Ovary (tissue), 7 donors: ENCODE measurements at regions not wholly inside any gene's neighbourhood (a gene's known extent, or its start where the extent isn't known, plus 50 kb on each side); places are given as distances from the start of the nearest gene placed in this dataset.

Source experiments
- DNase-seq, 5 donors: peaks; one replicate each; pipeline ENCODE4 v3.0.0-alpha.2; 2019 to 2020
- H3K27ac ChIP-seq, 2 donors: fragments of 200-600 bp; one replicate each; pipeline versions ENCODE4 v1.5.1 to v1.8.0; 2019 to 2022
- H3K27me3 ChIP-seq: fragments of 200-600 bp; one replicate; pipeline ENCODE4 v1.8.0; 2022
- H3K36me3 ChIP-seq: fragments of 200-600 bp; sonication (generic); one replicate; pipeline ENCODE4 v1.5.1; 2019
- H3K4me1 ChIP-seq: one replicate; pipeline ENCODE4 v1.8.1; 2013; ENCODE audit warnings: mild to moderate bottlenecking, moderate library complexity; ENCODE audit not compliant: insufficient read depth
- H3K4me3 ChIP-seq: fragments of 200-600 bp; sonication (generic); one replicate; pipeline ENCODE4 v1.5.1; 2017
- H3K9me3 ChIP-seq, 2 donors: fragments of 200-600 bp in 1 of 2; sonication (generic) in 1 of 2; one replicate each; pipeline versions ENCODE4 v1.5.1 to v1.8.1; 2013 to 2019; ENCODE audit warnings: mild to moderate bottlenecking in 1 of 2, moderate library complexity in 1 of 2
- EP300 ChIP-seq: sonication (generic); formaldehyde crosslinking; IDR thresholded peaks from one replicate; pipeline ENCODE4 v1.6.1; 2017; ENCODE audit warnings: antibody characterized with exemption
- POLR2A ChIP-seq: fragments of 450-650 bp; IDR thresholded peaks from one replicate; pipeline ENCODE4 v1.6.1; 2017; ENCODE audit warnings: antibody characterized with exemption, mild to moderate bottlenecking, moderate library complexity
- WGBS, 3 donors: extraction: QIAGEN DNeasy Blood & Tissue Kit in 1 of 3; methylation state at CpG; one replicate each; pipeline versions ENCODE4 v1.1.5 to v1.1.7; 2013 to 2017; 5-methylcytosine and 5-hydroxymethylcytosine counted together
- intact Hi-C, 4 donors: fragments of 100-400 bp; cut with DNase I; formaldehyde crosslinking; loops; one replicate each; pipeline versions ENCODE4 v1.11.0 to v1.15.1; 2022 to 2023
- TF ChIP-seq, protein P1 (sequence below), 3 donors: fragments of 450-650 bp in 2 of 3; fragments of 200-600 bp in 1 of 3; IDR thresholded peaks; one replicate each; pipeline versions ENCODE4 v1.5.1 to v1.8.0; 2016 to 2022; ENCODE audit warnings: antibody characterized with exemption in 3 of 3, mild to moderate bottlenecking in 1 of 3
- donor health status: DM: no; HTN: no; CAD: no; lungs with moderate emphysema.
- donor health status: DM: no; HTN: no; CAD: no.
- donor health status: Bipolar disorder and iron deficiency.
- donor health status: DM: no; HTN: no; CAD: no.
- donor health status: DM: yes; HTN: yes; CAD: no.

DNA sequence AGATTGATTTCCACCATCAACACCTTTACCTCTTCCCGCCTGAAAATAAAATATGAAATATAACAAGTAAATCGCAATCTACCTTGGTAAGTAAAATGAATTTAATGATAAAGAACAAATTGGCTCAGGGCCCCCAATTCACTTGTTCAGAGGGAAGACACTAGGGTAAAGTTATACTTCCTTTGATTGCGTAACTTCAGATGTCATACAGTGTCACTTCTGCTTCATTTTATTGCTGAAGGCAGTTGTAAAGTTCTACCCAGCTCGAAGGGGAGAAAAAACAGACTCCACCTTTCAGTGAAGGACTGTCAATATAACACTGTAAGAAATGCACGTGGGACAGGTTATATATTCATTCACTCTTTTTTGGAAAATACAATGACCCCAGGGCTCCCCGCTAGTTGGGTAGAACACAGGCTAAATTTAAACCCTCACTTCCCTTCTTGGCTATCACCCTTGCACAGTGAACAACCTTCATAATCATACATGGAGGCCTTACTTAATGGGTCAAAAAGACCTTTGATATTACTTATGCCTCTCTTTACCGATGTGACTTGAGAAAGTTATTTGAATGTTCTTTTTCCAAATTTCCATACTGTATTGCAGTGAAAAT is 848.8 kb downstream of the MAT2B start:
- Histone ChIP-seq H3K4me3 (no peak overlapping the region), H3K27me3 (no peaks in the 10 kb centered on the region), H3K27ac (no peak overlapping the region), H3K4me1 (no peaks in the 10 kb centered on the region), H3K36me3 (no peaks in the 10 kb centered on the region), H3K9me3 (no peaks in the 10 kb centered on the region)
- 81 to 87% (median 86%) methylated on average over 7 of the region's 7 CpGs for WGBS, 3 donors
- intact Hi-C loops = no loop called here
- DNase-seq = no peak
- TF ChIP-seq EP300 = no peak

DNA sequence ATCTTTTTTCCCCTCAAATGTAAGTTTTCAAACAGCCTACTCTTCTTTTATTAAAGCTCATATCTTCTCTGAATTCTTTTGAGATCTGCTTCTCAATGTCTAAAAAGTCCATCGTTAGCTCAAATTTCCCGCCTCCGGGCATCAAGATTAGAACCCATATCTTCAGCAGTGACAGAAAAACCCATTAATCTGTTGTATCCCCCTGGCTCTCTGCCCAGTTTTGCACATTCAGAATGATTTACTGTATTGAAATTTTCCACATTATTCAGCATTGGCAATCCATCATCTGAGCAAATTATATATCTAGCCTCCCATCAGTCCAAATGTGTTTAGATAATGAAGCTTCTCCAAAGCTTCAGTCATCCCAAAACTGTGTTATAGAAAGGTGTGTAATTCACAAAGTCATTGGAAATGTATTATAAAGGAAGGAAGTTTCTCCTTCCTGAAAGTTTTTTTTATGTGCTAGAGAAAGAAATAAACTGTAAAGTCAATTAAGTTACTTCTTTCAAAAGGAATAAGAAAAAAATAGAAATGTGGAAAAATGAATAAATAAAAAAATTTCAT is 849.9 kb downstream of the MAT2B start:
- Histone ChIP-seq H3K9me3 (no peaks in the 10 kb centered on the region), H3K4me3 (no peak overlapping the region), H3K27me3 (no peaks in the 10 kb centered on the region), H3K36me3 (no peaks in the 10 kb centered on the region), H3K27ac (no peak overlapping the region), H3K4me1 (no peaks in the 10 kb centered on the region)
- TF ChIP-seq EP300 (no peak), POLR2A (no peak)
- TF ChIP-seq, protein P1, sequence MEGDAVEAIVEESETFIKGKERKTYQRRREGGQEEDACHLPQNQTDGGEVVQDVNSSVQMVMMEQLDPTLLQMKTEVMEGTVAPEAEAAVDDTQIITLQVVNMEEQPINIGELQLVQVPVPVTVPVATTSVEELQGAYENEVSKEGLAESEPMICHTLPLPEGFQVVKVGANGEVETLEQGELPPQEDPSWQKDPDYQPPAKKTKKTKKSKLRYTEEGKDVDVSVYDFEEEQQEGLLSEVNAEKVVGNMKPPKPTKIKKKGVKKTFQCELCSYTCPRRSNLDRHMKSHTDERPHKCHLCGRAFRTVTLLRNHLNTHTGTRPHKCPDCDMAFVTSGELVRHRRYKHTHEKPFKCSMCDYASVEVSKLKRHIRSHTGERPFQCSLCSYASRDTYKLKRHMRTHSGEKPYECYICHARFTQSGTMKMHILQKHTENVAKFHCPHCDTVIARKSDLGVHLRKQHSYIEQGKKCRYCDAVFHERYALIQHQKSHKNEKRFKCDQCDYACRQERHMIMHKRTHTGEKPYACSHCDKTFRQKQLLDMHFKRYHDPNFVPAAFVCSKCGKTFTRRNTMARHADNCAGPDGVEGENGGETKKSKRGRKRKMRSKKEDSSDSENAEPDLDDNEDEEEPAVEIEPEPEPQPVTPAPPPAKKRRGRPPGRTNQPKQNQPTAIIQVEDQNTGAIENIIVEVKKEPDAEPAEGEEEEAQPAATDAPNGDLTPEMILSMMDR (IDR thresholded peaks at IDR 0.05) = no peak
- 35 to 51% (median 46%) methylated on average over 3 of the region's 3 CpGs for WGBS, 3 donors
- intact Hi-C loops = no loop called here
- no peak for DNase-seq

- no peak overlapping the region for H3K4me3 ChIP-seq
- TF ChIP-seq EP300 (no peak), POLR2A (no peak)
- TF ChIP-seq, protein P1 (IDR thresholded peaks at IDR 0.05) = no peak
- no peak overlapping the region for H3K27ac ChIP-seq
- no peaks in the 10 kb centered on the region for H3K4me1 ChIP-seq
- H3K9me3 ChIP-seq = no peaks in the 10 kb centered on the region
- no peaks in the 10 kb centered on the region for H3K27me3 ChIP-seq
- no peak for DNase-seq
- WGBS, 3 donors = 92 to 96% (median 95%) methylated on average over 4 of the region's 4 CpGs
- no peaks in the 10 kb centered on the region for H3K36me3 ChIP-seq
- intact Hi-C loops = no loop called here
Measured at GRCh38 chr5:164356790-164357189, 851.4 kb downstream of the MAT2B start.

DNA sequence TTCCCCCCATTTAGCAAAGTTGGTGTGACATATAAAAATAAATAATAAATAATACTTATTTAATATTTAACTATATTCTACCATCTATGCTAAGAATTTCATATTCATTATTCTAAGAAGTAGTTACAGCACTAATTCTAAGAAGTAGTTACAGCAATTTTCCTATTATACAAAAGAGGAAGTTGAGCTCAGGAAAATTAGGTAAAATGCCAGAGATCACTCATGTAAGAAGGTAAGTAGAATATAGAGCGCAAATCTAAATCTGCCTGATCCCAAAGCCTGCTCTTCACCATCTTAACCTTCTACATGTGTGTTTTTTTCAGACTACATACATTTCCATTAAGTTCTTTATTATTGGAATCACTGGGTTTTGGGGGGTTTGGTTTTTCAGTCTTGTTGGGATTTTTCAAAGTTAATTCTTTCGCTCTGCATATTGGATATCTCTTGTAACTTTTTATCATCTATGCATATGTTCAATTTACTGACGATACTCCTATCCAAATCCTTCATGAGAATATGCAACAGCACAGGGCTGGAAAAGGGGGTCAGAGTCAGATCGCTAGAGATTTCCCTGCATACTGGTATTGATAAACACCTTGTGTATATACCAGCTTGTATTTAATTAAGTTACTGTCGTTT is 852.1 kb downstream of the MAT2B start:
- Histone ChIP-seq H3K36me3 (no peaks in the 10 kb centered on the region), H3K9me3 (no peaks in the 10 kb centered on the region), H3K27me3 (no peaks in the 10 kb centered on the region), H3K27ac (no peak overlapping the region), H3K4me1 (no peaks in the 10 kb centered on the region), H3K4me3 (no peak overlapping the region)
- TF ChIP-seq, protein P1 (IDR thresholded peaks at IDR 0.05) = no peak
- TF ChIP-seq POLR2A = no peak
- no peak for TF ChIP-seq EP300
- intact Hi-C loops = no loop called here
- WGBS, 3 donors = 79 to 83% (median 80%) methylated on average over 5 of the region's 5 CpGs
- DNase-seq = no peak
